HepG2 (cell line): ENCODE measurements at regions not wholly inside any gene's neighbourhood (a gene's known extent, or its start where the extent isn't known, plus 50 kb on each side); places are given as distances from the start of the nearest gene placed in this dataset.

Experiments
- ATAC-seq: fragments of 200-7000 bp; cut with Tn5 transposase; 3 replicates; pipeline ENCODE4 v1.9.1; 2020; ENCODE audit warnings: mild to moderate bottlenecking, moderate library complexity
- BruUV-seq: library from RNA; stranded (reverse); fragments of 400-500 nt; replicated peaks from 2 replicates; lab custom pipeline; 2021; lab: Mats Ljungman, UMichigan
- CTCF ChIA-PET: fragments of 300-600 bp; formaldehyde crosslinking; extraction: SDS; loops from one replicate; lab custom pipeline; 2021; ENCODE audit warnings: low total read pairs, inconsistent platforms, low intra/inter-chr PET ratio; lab: Yijun Ruan, JAX
- POLR2A ChIA-PET: fragments of 350-600 bp; sonication (Branson Sonifier 250); formaldehyde crosslinking; loops from one replicate; lab custom pipeline; 2020; ENCODE audit warnings: antibody characterized with exemption, inconsistent platforms; lab: Yijun Ruan, JAX
- DNase-seq: peaks from one replicate; pipeline ENCODE4 v3.0.0-alpha.2; 2015; ENCODE audit warnings: low spot score
- FAIRE-seq: peaks from 3 replicates; lab custom pipeline; 2011; peaks lifted over from hg19 to GRCh38; lab: Jason Lieb, UNC
- H2AFZ ChIP-seq: one replicate; pipeline ENCODE4 v1.6.1; 2011; ENCODE audit warnings: low read length, inconsistent platforms
- H3K27ac ChIP-seq: fragments of 300-600 bp; 3 replicates; pipeline ENCODE4 v1.8.0; 2011; ENCODE audit warnings: mixed run types, mild to moderate bottlenecking, mixed read lengths, low read length, inconsistent platforms; ENCODE audit not compliant: insufficient read depth; ENCODE audit errors: extremely low read length
- H3K27me3 ChIP-seq, 2 experiments: fragments of 200-600 bp in 1 of 2; 2 replicates in 1 of 2; 3 replicates in 1 of 2; pipeline versions ENCODE4 v1.6.0 to v1.8.0; 2011; ENCODE audit warnings: low read length in 2 of 2, mild to moderate bottlenecking in 2 of 2, moderate library complexity in 2 of 2, inconsistent platforms in 1 of 2; ENCODE audit not compliant: insufficient read depth in 2 of 2, control insufficient read depth in 1 of 2
- H3K36me3 ChIP-seq, 2 experiments: fragments of 200-600 bp in 1 of 2; replicated peaks in 1 of 2; 2 replicates in 1 of 2; 3 replicates in 1 of 2; pipeline versions ENCODE4 v1.5.1 to v1.8.0; 2011; ENCODE audit warnings: low read length in 2 of 2, inconsistent platforms in 1 of 2; ENCODE audit not compliant: insufficient read depth in 2 of 2, control insufficient read depth in 1 of 2
- H3K4me1 ChIP-seq: 2 replicates; pipeline ENCODE4 v1.5.1; 2012; ENCODE audit warnings: low read length, inconsistent platforms; ENCODE audit not compliant: insufficient read depth
- H3K4me2 ChIP-seq: 2 replicates; pipeline ENCODE4 v1.6.0; 2011; ENCODE audit warnings: low read depth, low read length, inconsistent platforms
- H3K4me3 ChIP-seq, 3 experiments: fragments of 200-600 bp in 1 of 3; sonication (generic), shearing (Covaris generic) in 1 of 3; replicated peaks in 1 of 3; 2 replicates each; pipeline ENCODE4 v1.5.1; 2011 to 2016; ENCODE audit warnings: low read length in 3 of 3, inconsistent platforms in 2 of 3, low read depth in 2 of 3, mild to moderate bottlenecking in 2 of 3, control low read depth in 1 of 3, mixed read lengths in 1 of 3; ENCODE audit not compliant: insufficient read depth in 1 of 3
- H3K79me2 ChIP-seq: one replicate; pipeline ENCODE4 v1.6.1; 2011; ENCODE audit warnings: low read length, inconsistent platforms; ENCODE audit not compliant: insufficient read depth
- H3K9ac ChIP-seq: 2 replicates; pipeline ENCODE4 v1.6.0; 2011; ENCODE audit warnings: mild to moderate bottlenecking, low read depth, low read length, inconsistent platforms; ENCODE audit not compliant: insufficient read depth
- H3K9me3 ChIP-seq: 2 replicates; pipeline ENCODE4 v1.5.1; 2012; ENCODE audit warnings: mild to moderate bottlenecking, low read length
- H4K20me1 ChIP-seq: 2 replicates; pipeline ENCODE4 v1.6.0; 2011; ENCODE audit warnings: inconsistent platforms, mild to moderate bottlenecking, low read length, moderate library complexity; ENCODE audit not compliant: insufficient read depth
- IKZF1 ChIP-seq: fragments of 450-650 bp; IDR thresholded peaks from 2 replicates; pipeline ENCODE4 v1.7.1; 2016
- NONO ChIP-seq, 2 experiments: fragments of 450-650 bp in 1 of 2; sonication (generic) in 1 of 2; formaldehyde crosslinking in 1 of 2; IDR thresholded peaks in 1 of 2; conservative IDR thresholded peaks in 1 of 2; 2 replicates each; pipeline versions ENCODE4 v1.6.1 to v1.8.0; 2017 to 2022; ENCODE audit warnings: mild to moderate bottlenecking in 1 of 2, missing genetic modification reagents in 1 of 2, moderate library complexity in 1 of 2
- PHF5A ChIP-seq: IDR thresholded peaks from one replicate; pipeline ENCODE4 v1.6.1; 2018; ENCODE audit warnings: low read depth, missing genetic modification reagents; ENCODE audit not compliant: unreplicated experiment
- RERE ChIP-seq: IDR thresholded peaks from 2 replicates; pipeline ENCODE4 v1.6.1; 2016; ENCODE audit warnings: low read depth, missing genetic modification reagents, missing compliant biosample characterization
- ZC3H4 ChIP-seq: sonication (generic); formaldehyde crosslinking; IDR thresholded peaks from 2 replicates; pipeline ENCODE4 v1.4.0; 2020; ENCODE audit warnings: missing genetic modification reagents, borderline replicate concordance
- ZFP36 ChIP-seq: fragments of 150-350 bp; IDR thresholded peaks from 2 replicates; pipeline ENCODE4 v1.6.1; 2018; ENCODE audit warnings: borderline replicate concordance, low read length, low read depth; ENCODE audit not compliant: partially characterized antibody
- ZNF775 ChIP-seq: sonication (generic); formaldehyde crosslinking; IDR thresholded peaks from 2 replicates; pipeline ENCODE4 v1.4.0; 2020; ENCODE audit warnings: missing genetic modification reagents, mild to moderate bottlenecking, moderate library complexity, borderline replicate concordance
- WGBS: methylation state at CpG from one replicate; pipeline ENCODE4 v1.1.6; 2017; ENCODE audit warnings: low lambda C conversion rate; 5-methylcytosine and 5-hydroxymethylcytosine counted together
- in situ Hi-C: cut with HindIII; loops from 2 replicates; pipeline ENCODE4 v1.10.0; 2017; ENCODE audit warnings: low pct_unique_long_range_greater_than_20kb; ENCODE audit not compliant: extremely low pct_ligation_motif_present
- intact Hi-C: fragments of 100-400 bp; cut with micrococcal nuclease; formaldehyde crosslinking; loops from one replicate; pipeline ENCODE4 v1.10.0; 2022; ENCODE audit not compliant: unreplicated experiment
- TF ChIP-seq, protein P1 (sequence below), 2 experiments: fragments of 450-650 bp in 1 of 2; sonication (generic) in 1 of 2; formaldehyde crosslinking in 1 of 2; IDR thresholded peaks; 2 replicates each; pipeline versions ENCODE4 v1.6.1 to v1.8.0; 2016 to 2022; ENCODE audit warnings: antibody characterized with exemption in 1 of 2, mild to moderate bottlenecking in 1 of 2, missing genetic modification reagents in 1 of 2

DNA sequence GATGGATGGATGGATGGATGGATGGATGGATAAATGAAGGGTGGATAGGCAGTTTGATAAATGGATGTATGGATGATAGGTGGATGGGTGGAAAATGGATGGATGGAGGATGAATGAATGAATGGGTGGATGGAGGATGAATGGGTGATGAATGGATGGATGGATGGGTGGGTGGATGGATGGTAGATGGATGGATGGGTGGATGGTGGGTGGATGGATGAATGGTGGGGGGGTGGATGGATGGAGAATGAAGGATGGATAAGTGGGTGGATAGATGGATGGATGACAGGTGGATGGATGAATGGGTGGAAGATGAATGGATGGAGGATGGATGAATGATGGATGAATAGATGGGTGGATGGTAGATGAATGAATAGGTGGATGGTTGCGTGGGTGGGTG, 70.1 kb upstream of the BCO1 start (continued):
- no peak for TF ChIP-seq RERE
- TF ChIP-seq ZFP36 = no peak
- TF ChIP-seq NONO (IDR thresholded peaks at IDR 0.05) = peak; percentile 45; the same call in 1 of the 2 replicates
- TF ChIP-seq NONO (CRISPR knock-in tag; conservative IDR thresholded peaks at IDR 0.05) = no peak
- no peak for TF ChIP-seq ZNF775 (CRISPR knock-in tag)
- 0 out of 2 replicates have a peak, but pooled peaks have one; percentile 35 for TF ChIP-seq IKZF1
- no peak for TF ChIP-seq PHF5A

GRCh38 chr16:81167851-81168250, 70.6 kb upstream of the BCO1 start:
- FAIRE-seq (no peak), ATAC-seq (no peak), DNase-seq (no peak)
- ChIA-PET CTCF (no interaction called here), POLR2A (no interaction called here)
- intact Hi-C loops = no loop called here
- Histone ChIP-seq H3K4me1 (no peaks in the 10 kb centered on the region), H3K4me3 (no peak overlapping the region), H4K20me1 (no peaks in the 10 kb centered on the region), H3K79me2 (no peaks in the 10 kb centered on the region), H3K36me3 (no peaks in the 10 kb centered on the region), H3K27me3 (peaks cover 4 to 18% of the 10 kb centered on the region in 2 experiments; a peak in 2 of 5 replicates), H3K27ac (no peak overlapping the region), H3K9me3 (no peaks in the 10 kb centered on the region), H3K9ac (no peak overlapping the region), H2AFZ (no peak overlapping the region), H3K4me2 (no peak overlapping the region)
- in situ Hi-C loops = no loop called here
- 28% methylated on average over 4 of the region's 6 CpGs for WGBS
- no TSS peak for BruUV-seq
- TF ChIP-seq, protein P1, sequence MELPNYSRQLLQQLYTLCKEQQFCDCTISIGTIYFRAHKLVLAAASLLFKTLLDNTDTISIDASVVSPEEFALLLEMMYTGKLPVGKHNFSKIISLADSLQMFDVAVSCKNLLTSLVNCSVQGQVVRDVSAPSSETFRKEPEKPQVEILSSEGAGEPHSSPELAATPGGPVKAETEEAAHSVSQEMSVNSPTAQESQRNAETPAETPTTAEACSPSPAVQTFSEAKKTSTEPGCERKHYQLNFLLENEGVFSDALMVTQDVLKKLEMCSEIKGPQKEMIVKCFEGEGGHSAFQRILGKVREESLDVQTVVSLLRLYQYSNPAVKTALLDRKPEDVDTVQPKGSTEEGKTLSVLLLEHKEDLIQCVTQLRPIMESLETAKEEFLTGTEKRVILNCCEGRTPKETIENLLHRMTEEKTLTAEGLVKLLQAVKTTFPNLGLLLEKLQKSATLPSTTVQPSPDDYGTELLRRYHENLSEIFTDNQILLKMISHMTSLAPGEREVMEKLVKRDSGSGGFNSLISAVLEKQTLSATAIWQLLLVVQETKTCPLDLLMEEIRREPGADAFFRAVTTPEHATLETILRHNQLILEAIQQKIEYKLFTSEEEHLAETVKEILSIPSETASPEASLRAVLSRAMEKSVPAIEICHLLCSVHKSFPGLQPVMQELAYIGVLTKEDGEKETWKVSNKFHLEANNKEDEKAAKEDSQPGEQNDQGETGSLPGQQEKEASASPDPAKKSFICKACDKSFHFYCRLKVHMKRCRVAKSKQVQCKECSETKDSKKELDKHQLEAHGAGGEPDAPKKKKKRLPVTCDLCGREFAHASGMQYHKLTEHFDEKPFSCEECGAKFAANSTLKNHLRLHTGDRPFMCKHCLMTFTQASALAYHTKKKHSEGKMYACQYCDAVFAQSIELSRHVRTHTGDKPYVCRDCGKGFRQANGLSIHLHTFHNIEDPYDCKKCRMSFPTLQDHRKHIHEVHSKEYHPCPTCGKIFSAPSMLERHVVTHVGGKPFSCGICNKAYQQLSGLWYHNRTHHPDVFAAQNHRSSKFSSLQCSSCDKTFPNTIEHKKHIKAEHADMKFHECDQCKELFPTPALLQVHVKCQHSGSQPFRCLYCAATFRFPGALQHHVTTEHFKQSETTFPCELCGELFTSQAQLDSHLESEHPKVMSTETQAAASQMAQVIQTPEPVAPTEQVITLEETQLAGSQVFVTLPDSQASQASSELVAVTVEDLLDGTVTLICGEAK (IDR thresholded peaks at IDR 0.05) = no peak
- TF ChIP-seq, protein P1 (CRISPR knock-in tag; IDR thresholded peaks at IDR 0.05) = no peak
- no peak for TF ChIP-seq ZC3H4
